NCI-H1092 treated with DMSO at 0.1 percent for 48 hours (cell line): ENCODE measurements at regions not wholly inside any gene's neighbourhood (a gene's known extent, or its start where the extent isn't known, plus 50 kb on each side); places are given as distances from the start of the nearest gene placed in this dataset.
"Not testable (repeated sequence)": the region's sequence is repeated elsewhere in the genome, so short reads cannot be mapped to it uniquely, and the experiment has no call there.

Experiments used
- DNase-seq: peaks from one replicate; lab custom pipeline; 2025; lab: John Stamatoyannopoulos, UW

DNA sequence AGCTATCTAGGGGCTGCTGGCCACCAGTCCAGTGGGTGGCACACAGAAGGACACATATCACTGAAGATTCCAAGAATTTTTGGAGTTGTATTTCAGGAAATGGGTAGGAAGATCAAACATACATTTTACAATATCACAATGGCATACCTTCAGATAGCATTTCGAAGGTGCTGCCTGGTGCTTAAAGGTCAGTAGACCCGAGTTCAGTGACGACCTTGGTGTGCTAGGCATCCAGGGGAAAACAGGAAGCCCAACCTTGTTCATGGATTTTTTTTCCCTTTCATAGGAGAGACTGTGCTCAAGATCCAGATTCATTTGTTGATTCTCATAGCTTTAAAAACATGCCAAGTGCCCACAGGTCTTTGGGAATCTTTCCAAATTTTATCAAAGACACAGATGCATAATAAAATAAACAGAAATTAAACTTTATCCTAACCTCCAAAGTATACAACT, 51.0 kb upstream of the RCBTB2 start:
- DNase-seq: no peak

DNA sequence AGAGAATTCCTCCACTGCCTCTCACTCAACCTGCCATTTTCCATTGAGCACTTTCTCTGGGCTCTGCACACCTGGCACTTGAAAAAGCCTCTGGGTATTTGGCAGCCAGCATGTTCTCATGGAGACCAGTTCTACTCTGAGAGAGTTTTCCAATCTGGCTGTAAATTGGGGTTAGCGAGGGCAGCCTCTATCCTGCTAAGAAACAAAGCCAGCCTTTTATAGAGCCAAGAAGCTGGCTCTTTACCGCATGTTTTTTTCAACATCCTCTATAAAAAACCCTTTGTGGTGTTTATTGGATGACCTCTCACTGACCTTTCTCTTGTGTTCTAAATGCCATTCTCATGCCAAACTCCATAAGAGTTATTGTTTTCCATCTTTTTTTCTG, 52.6 kb upstream of the RCBTB2 start:
- DNase-seq: peak; percentile 45

DNA sequence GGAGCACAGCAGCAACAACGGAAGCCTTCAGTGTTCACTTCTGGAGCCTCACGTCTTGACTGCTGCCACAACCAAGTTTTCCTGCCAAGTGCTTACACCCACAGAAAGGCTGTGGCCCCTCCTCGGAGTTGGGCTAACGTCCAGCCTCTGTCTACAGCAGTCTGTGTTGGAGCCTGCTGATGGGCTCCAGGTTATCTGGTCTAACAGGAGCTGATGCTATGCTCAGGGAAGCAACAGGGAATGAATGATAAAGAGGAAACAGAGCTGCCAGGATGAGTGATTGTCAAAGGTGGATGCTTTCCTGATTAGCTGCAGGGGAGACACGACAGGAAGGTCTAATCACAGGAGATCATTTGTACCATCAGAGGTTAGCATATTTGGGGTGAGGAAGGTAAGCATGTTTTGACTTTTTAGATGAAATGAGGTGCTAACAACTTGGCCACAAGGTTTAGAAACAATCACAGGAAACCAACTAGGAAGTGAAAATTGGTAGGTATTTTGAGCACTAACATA, 53.8 kb upstream of the RCBTB2 start:
- no peak for DNase-seq

DNA sequence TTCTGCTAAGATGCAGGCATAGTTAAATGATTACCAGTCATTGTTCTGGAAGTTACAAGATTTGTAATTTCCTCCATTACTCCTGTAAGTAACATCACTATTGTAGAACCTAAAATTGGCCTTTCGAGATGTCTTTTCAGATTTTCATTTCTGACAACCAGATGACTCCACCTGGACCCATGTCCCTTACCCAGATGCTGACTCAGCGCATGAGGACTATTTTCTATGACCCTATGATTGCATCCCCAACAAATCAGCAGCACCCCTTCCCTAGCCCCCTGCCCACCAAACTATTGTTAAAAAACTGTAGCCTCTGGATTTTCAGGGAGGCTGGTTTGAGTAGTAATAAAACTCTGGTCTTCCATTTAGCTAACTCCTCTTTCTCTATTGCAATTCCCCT, 55.2 kb upstream of the RCBTB2 start:
- DNase-seq: no peak

DNA sequence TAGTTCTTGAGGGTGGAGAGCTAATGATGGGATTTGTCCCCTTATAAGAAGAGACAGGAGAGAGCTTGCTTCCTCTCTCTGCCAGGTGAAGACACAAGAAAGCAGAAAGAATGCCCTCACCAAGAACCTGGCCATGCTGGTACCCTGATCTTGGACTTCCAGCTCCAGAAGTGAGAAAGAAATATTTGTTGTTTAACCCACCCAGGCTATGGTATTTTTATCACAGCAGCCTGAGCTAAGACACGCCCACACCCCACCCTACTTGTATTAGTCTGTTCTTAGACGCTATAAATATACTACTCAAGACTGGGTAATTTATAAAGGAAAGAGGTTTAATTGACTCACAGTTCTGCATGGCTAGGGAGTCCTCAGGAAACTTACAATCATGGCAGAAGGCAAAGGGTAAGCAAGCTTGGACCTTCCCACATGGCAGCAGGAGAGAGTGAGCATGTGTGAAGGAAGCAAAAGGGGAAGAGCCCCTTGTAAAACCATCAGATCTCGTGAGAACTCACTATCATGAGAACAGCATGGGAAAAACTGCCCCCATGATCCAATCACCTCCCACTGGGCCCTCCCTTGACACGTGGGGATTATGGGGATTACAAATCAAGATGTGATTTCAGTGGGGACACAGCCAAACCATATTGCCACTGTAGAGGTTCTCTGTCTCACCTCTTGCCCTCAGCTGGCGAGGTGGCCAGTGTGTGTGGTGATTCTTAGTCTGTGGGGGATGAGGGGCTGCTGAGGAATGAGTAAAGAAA, 57.4 kb upstream of the RCBTB2 start:
- no peak for DNase-seq

DNA sequence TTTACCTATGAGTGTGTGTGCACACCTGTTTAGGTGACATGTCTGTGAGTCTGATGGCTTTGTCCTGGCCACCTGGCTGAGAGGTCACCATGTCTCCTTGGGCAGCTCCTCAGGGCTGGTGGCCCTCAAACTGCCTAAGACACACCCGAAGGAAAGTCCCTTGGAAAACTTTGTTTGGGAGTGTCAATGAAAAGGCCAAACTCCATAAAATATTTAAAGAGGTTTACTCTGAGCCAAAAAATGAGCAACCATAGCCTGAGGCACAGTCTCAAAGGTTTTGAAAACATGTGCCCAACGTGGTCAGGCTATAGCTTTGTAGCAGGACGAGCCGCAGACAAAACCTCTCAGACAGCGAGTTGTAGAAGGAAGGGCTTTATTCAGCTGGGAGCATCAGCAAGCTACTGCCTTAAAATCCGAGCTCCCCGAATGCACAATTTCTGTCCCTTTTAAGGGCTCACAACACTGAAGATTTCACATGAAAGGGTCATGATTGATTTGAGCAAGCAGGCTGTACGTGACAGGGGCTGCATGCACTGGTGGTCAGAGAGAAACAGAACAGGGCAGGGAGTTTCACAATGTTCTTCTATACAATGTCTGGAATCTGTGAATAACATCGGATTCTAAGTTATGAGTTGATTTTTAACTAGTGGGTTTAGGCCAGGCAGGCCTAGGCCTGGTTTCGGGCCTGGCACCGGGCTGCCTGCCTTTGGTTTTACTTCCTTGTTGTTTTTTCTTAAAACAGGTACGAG, 58.4 kb upstream of the RCBTB2 start:
- DNase-seq: not testable (repeated sequence)

DNA sequence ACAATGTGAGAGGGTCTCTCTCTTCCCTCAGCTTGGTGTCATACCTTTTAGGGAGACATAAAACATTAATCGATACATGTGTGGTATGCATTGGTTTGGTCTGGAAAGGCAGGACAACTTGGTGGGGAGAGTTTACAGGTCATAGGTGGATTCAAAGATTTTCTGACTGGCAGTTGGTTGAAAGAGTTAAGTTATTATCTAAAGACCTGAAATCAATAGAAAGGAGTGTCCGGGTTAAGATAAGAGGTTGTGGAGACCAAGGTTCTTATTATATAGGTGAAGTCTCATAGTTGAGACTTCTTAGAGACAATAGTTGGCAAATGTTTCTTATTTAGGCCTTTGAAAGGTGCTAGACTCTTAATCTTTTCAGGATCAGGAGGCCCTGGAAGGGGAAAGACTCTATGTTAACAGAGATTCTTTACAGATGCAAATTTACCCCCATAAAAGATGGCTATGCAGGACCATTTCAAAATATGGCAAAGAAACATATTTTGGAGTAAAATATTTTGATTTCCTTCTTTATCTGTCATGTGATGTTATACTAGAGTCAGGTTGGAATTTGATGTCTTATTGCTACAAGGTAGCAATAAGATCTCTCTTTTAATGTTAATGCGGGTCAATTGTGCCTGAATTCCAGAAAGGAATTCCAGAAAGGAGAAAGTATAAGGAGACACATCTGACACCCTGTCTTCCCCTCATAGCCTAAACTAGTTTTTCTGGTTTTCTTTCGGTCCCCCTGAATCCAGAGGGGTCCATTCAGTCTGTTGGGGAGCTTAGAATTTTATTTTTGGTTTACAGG, 59.2 kb upstream of the RCBTB2 start:
- no peak for DNase-seq

DNA sequence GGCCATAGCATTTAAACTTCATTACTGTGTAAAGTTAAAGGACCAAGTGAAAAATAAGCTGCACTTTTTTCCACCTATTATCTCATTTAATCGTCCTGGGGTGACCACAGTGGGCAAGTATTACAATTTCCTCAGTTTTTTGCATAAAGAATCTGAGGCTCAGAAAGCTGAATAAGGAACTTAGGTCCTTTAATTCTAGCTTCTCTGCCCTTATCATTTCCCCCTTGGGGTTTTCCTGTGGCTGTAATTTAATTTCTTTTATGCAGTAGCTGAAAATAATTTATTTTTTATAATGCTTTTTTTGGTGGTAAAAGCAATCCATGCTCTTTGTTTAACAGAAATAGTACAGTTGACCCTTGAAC, 59.8 kb upstream of the RCBTB2 start:
- DNase-seq: no peak

DNA sequence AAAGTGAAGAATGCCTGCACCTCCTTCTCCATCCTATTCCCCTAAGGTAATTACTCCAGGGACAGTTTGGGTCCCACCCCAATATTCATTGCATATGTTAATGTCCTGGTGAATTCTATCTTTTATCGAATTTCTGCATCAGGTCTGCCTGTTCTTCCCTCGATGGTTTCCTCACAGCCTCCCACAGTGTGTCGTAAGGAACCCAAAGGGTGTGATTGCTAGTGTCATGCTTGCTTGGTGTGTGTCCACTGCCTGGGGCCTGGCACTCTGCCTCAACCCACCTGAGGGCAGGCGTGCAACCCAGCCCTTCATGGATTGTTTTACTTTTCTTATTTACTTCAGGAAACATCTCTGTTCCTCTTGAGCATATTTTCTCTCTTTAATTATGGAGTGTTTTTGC, 60.2 kb upstream of the CYSLTR2 start:
- no peak for DNase-seq

DNA sequence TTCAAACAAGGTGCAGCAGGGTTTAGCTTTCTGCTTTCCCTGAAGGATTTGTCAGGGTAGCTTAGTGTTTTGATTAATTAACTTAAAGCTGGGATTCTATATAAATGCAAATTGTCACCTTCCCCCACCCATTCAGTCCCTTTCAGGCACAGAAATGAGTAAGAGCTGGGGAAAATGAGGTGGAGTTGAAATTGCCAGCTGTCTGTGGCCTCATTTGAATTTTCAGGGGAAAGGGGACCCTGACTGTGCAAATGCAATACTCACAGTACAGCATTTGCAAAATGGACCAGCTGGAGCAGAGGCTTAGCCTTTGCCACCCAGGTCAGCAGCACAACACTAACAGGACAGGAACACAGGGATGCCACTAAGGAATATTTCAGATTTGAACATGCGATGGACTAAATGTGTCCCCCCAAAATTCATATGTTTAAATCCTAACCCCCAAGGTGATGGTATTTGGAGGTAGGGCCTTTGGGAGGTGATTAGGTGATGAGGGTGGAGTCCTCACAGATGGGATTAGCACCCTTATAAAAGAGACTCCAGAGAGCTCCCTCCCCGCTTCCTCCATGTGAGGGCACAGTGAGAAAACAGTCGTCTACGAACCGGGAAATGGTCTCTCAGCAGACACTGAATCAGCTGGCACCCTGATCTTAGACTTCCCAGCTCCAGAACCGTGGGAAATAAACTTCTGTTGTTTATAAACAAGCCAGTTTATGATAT, 59.5 kb upstream of the CYSLTR2 start:
- no peak for DNase-seq

DNA sequence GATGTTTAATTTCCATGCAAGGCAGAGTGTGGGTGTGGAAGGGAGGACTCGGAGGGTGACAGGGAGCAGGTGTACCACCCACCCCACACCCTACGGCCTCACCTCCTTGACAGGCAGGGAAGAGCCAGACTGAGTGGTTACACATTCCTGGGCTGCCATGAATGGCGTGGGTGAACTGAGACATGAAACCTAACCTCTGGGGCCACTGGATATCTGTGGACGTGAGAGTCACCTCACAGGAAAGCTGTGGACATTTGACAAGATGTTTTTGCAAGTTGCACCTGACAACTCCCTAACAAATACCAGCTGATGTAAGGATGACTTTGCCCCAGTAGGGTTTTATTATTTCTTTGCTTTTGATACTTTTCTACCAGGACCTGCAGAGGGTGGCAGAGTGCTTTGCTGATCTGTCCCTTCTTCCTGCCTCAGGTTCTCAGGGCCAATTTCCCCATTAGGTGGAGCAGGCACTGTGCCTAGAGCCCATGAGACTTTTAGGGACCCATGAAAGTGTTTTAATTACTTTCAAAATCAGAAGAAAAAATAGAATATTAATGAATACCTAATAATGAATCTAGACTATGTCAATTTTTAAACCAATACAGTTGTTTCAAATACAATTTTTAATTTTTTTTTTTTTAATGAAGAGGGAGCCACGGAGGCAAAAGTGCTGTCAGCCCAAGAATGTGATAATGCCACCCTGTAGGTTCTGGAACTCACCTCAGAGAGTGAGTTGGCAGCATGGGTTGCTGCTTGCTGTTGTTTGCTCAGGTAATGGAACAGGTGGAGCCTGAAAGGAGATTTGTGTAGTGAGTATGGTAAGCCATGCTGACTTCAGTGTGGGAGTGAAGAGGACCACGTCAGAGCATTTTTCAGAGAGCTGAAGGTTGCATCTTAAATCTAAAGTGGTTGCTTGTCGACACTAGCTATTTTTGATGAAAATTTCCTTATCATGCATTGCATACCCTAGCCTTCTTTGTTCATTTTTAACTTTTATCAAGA, 58.0 kb upstream of the CYSLTR2 start:
- DNase-seq: peak; percentile 41

DNA sequence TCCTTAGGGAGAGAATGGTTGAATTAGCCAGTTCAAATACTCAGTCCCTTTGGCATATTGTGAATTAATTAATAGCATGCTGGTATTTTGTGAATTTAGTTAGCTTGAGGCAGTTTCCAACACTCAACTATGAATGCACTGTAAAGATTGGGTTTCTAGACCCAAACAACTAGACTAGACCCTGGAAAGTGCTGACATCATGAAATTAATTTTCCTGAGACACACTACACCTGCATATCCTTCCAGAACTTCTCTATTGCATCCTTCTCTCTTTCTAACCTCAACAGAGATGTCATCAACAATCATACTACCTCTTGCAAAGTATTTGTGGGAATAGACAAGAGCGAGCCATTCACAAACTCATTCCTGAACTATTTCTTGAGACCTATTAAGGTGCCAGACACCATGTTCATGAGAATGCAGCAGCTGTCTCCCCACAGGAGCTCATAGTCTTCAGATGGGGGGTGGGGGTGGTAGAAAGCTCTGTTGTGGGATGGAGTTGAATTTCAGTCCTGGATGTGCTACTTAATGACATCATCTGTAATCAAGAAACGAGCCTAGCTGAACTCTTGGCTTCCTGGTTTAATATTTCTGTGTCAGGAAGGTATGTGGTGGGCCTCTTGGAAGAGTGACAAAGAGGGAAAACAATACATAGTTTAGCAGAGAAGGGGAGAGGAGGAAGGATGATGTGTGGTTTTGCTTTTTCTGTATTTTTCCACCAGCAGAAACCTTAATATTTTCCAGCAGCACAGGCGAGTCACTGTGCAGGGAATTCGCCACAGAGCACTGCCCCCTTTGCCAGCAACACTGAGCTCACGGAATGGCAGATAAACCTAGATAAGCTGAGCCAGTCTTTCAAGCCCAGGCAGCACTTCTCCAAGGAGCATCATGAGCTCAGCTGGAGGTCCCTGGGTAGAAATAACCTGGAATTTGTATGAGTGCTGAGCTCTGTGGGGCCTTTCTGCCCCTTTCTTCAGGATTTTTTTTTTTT, 53.1 kb upstream of the CYSLTR2 start:
- DNase-seq: no peak

DNA sequence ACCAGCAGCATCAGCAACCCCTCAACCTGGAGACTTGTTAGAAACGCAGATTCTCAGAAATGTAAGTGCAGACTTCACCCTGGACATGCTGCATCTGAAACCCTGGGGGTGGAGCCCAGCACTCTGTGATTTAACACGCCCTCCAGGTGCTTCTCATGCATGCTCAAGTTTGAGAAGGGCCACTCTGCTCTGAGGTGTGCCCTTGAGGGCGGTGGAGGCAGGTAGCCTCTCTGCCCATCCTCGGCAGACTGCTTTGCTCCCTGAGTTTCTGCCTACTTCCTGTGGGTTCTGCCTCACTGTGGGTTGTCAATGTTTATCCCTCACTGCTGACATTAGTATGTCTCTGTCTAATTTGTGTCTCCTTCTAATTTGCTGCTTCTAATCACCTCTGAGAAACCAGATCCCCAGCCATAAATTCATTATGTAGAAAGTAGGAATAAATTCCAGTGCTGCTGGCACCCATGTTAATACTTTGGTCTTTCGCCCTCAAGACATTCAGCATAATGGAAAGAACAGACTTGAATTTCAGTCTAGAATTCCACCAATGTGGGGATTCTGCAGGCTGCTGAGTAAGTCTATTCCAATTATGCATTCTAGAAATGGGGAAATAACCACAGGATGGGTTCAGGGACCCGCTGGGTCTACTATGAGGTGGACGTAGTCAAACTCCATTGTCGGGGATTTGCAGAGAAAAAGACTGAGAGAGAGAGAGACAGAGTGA, 51.3 kb upstream of the CYSLTR2 start:
- no peak for DNase-seq

DNA sequence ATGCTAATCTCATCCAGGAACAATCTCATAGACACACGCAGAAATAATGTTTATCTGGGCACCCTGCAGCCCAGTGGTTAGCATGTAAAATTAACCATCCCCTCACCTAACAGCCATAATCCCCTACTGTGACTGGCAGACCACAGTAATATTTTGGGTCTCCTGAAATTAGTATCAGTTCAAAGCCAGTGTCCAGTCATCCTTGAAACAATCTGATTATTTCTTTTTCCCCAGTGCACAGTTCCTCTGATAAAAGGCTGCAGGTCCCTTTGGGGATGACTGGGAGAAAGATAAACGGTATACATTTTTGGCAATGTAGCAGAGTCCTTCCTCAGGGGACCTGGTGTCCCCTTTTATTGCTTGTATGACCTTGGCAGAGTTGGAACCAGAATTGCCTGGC, 50.4 kb upstream of the CYSLTR2 start:
- no peak for DNase-seq
